ENCODE measurements at regions not wholly inside any gene's neighbourhood (a gene's known extent, or its start where the extent isn't known, plus 50 kb on each side); places are given as distances from the start of the nearest gene placed in this dataset.
"Not testable (repeated sequence)": the region's sequence is repeated elsewhere in the genome, so short reads cannot be mapped to it uniquely, and the experiment has no call there.

DNA sequence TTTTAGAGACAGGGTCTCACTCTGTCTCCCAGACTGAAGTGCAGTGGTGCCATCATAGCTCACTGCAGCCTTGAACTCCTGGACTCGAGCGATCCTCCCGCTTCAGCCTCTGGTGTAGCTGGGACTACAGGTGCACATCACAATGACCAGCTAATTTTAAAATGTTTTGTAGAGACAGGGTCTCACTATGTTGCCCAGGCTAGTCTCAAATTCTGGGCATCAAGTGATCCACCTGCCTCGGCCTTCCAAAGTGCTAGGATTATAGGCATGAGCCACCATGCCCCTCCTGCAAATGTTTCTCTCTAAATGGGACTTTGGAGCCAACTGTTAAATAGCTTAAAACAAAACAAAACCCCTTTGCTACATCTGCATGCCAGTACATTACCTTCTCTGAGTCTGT lies 82.2 kb upstream of the BRD7 start:
- DNase-seq (ENCODE audit: low read depth in 2 of 2), result no peak

DNA sequence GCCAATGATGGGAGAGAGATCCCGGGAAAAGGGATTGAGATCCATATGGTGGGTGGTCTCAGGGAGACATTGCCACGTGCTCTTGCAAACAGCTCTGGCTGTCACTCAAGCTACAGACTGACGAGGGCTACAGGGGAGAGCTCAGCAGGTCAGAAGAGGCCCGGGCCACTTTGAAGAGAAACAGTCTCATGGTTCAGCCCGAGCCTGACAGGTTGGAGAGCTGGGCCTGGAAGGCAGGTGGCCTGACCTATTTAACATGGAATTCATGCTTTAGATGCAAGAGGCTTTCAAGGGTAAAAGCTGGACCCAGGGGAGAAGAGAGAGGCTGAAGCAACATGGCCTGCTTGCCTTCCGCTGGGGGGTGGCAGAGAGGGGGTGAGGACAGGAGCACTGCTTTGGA lies 81.0 kb upstream of the BRD7 start:
- no peak for DNase-seq (ENCODE audit: low read depth in 2 of 2)

DNA sequence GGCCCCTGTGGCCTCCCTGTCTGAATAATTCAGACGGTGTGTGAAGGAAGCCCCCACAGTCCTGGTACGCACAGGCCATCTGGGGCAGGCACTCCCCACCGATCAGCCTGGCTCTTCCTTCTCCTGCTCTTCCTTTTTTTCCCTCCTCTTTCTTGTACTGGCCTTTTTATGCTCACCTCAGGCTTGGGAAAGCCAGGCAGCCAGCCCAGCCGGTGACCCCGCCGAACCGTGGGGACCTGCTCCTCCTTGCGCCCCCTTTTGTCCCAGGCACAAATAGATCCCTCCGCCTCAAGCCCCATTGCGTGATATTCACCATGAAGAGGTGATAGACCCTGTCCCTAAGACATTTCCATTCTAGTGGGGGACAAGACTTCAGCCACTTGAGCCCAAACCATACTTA lies 80.2 kb upstream of the BRD7 start:
- DNase-seq (ENCODE audit: low read depth in 2 of 2), result no peak

DNA sequence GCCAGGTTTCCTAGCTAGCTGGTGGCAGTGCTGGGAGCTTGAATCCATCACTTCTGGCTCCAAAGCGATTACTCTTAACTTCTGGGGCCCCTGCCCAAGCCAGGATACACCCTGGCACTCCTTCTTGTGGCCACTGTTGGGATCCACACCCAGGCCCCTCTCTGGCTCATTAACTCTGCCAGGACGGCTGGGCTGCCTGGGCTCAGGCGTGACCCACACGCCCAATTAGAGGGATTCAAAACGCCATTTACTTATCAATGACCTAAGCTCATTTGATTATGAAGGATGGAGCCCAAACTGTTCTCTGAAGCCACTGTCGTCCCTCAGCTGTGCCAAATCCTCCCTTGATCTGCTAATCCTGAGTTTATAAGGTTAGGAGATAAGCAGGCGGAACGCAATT lies 79.7 kb upstream of the BRD7 start:
- DNase-seq (ENCODE audit: low read depth in 2 of 2), result no peak

DNA sequence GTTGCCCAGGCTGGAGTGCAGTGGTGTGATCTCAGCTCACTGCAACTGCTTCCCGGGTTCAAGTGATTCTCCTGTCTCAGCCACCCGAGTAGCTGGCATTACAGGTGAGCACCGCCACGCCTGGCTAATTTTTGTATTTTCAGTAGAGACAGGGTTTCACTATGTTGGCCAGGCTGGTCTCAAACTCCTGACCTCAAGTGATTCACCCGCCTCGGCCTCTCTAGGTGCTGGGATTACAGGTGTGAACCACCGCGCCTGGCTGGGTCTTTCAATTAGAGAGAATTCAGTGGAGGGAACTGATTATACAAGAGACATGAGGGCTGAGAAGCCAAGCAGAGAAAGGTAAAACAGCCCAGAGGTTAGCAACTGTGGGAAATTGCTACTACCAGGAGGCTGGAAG lies 78.6 kb upstream of the BRD7 start:
- not testable (repeated sequence) for DNase-seq (ENCODE audit: low read depth in 2 of 2)

DNA sequence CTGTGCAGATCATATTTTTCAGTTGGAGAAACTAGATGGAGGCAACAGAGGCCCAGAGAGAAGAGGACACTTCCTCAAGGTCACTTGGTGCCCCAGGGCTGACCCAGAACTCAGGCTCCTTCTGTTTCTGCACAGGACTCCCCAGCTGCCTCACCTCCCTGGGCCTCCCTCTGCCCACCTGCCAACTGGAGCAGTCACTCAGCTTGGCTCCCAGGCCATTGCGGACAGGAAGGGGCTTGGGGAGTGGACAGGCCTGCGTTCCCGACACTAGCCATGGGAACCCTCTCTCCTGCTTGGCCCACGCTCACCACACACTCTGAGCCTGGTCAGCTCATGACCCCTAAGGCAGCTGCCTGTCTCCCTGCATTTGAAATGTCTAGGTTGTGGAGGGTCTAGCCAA lies 78.1 kb upstream of the BRD7 start:
- no peak for DNase-seq (ENCODE audit: low read depth in 2 of 2)

DNA sequence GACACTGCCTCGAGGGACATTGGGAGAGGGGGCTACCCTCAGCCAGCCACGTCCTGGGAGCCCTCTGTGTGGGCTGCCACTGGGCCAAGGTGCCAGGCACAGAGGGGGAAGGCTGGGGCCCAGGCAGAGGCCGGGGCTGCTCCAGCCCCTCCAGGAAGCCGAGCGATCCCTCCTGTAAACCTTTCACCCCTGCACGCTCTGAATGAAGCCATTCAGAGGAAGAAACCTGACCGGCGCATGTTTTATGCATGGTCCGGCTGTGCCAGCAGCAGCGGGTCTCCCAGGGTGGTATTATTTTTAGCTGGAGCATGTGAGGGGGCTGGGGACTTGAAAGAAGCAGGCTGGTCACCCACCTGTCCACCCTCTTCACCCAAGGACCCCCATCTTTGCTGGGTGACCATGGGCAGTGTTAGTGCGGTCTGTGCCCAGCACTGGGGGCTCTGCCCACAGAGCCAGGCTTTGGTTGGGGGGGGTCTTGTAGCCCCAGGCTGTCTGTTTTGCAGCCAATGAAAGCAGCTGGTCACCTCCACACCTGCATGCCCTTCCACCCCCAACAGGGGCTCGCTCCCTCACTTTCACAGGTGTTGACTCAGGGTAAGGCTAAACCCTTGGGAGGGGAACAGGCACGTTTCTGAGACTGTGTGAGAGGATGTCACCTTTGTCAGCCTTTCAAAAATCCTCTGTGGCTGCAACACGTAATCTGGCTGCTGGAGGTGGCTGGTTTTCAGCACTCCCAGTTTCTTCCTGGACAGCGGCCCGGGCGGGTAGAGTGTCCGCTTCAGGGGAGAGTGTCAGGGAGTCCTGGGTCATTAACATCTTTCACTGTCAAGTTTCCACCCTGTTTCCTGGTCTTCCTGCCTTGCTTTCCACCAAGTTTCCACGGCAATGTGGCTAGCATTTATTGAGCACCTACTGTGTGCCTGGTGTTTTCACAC lies 77.1 kb upstream of the BRD7 start:
- no peak for DNase-seq (ENCODE audit: low read depth in 2 of 2)

DNA sequence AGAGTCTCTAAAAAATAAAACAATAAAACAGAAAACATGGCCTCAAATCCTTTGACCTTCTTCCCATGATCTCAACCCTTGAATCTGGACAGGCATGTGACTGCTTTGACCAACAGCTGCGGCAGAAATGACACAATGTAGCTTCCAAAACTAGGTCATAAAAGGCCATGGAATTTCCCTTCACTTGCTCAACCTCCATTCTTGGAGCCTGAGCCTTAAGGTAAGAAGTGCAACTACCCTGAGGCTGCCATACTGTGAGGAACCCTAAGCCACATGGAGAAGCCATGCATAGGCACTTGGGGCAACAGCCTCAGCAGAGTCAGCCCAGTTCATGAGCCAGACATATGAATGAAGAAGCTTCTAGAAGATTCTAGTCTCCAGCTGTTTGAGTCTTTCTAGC lies 75.7 kb upstream of the BRD7 start:
- DNase-seq (ENCODE audit: low read depth in 2 of 2), result no peak

DNA sequence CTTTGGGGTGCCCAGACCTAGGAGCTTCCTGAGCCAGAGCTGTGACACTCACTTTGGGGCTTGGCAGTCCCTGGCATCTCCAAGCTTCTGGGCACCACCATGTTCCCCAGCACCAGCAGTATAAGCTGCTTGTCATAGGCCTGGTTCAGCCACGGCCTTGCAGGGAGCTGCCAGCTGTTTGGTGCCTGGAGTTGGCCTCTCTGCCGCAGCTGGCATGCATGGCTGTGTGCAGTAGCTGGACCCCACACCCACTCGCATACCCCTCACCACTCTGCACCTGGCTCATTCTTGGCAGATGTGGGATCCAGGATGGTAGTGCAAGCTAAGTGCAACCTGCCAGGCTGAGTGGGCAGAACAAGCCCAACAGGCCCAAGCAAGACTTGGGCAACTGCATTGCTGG lies 73.4 kb upstream of the BRD7 start:
- DNase-seq (ENCODE audit: low read depth in 2 of 2), result no peak

DNA sequence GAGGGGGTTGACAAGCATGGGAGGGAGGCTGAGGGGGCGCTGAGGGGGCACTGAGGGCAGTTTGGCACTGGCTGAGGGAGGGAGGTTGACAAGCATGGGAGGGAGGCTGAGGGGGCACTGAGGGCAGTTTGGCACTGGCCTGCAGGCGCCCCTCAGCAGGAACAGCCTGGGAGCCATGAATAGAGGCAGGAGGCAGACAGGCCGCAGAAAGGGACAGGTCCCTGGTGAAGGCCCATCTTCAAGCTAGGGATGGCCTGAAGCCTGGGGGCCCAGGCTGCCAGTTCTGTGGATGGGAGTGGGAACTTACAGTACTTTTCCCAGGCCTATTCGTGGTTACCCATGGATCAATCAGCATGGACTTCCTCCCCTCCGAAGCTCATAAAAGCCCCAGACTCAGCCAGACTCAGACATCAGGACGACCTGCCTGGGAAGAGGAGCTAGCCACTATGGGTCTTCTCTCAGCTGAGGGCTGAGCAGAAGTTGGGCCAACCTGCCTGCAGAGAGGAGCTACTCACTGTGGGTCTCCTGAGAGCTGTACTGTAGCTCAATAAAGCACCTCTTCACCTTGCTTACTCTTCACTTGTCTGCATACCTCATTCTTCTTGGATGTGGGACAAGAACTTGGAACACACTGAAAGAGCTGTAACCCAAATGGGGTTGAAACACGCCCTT lies 72.8 kb upstream of the BRD7 start:
- DNase-seq (ENCODE audit: low read depth in 2 of 2), result no peak

DNA sequence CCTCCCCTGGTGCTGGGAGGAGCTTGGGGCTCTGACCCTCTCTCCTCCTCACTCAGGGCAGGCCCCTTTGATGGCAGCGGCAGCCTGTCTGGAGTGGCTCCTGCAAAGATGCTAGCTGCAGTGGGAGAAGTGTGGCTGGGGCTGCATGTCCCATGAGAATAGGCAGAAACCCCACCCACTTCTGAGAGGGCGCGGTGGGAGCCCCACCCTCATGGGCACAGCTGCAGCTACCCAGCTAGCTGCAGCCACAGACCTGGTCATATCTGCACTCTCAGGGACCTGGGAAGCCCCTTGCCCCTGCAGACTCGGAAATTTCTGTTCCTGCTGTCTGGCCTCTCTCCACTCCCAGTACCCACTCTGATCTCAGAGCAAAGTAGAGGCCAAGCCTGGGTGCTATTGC lies 72.2 kb upstream of the BRD7 start:
- DNase-seq (ENCODE audit: low read depth in 2 of 2), result no peak

DNA sequence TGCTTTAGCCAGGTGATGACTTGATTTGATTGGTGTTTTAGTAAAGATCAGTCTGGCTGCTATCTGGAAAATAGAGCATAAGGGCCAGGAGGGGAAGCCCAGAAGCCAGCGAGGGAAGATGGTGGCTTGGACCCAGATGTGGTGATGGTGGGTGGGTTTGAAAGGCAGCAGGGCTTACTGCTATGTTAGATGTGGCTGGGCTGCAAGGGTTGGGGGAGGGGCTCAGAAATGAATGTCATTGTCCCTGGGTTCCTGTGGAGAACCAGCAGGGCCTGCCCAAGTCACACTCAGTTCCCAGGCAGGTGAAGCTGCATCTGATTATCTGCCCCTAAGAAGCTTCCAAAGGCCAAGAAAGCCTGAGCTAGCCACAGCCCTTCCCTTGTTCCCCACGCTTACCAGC lies 71.7 kb upstream of the BRD7 start:
- no peak for DNase-seq (ENCODE audit: low read depth in 2 of 2)

DNA sequence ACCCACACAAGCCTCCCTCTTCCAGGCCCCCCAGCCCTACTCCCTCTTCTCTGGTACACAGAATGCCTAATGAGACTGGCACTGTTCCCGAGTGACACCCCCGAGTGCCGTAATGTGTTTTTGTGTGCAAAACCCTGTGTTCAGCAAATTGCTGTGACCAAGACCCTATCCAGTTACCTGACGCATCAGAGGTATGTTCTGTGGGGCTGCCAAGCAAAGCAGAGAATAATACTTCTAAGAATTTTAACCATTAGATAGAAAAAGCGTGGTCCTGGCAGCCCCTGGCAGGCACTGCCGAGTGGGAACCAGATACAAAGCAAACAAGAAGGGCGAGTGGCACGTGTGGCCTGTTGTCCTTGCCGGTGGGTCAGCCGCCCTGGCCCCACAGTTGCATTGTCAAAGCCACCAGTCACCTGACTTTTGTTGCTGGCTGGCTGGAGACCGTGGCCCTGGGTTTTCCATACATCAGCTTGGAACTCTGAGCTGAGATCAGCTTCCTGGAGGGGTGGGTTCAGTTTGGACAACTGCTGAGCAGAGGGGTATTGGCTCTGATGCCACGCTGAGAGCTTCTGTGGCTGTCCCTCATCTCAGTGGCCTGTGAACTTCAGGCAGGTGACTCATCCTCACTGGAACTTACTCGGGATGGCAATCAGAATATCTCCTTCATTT lies 69.1 kb upstream of the BRD7 start:
- no peak for DNase-seq (ENCODE audit: low read depth in 2 of 2)

DNA sequence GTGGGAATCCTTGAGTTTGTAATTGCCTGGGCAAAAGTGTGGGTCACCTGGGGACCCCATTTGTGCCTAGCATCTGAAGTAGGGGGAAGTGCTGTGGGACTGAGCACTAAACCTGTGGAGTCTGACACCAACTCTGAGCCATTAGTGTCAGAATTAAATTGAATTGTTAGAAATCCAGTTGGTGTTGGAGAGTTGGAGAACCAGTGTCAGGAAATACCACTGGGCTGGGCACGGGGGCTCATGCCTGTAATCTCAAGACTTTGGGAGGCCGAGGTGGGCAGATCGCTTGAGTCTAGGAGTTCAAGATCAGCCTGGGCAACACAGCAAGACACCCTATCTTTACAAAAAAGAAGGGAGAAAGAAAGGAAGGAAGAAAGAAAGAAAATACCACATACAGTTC lies 67.5 kb upstream of the BRD7 start:
- DNase-seq (ENCODE audit: low read depth in 2 of 2), result no peak

DNA sequence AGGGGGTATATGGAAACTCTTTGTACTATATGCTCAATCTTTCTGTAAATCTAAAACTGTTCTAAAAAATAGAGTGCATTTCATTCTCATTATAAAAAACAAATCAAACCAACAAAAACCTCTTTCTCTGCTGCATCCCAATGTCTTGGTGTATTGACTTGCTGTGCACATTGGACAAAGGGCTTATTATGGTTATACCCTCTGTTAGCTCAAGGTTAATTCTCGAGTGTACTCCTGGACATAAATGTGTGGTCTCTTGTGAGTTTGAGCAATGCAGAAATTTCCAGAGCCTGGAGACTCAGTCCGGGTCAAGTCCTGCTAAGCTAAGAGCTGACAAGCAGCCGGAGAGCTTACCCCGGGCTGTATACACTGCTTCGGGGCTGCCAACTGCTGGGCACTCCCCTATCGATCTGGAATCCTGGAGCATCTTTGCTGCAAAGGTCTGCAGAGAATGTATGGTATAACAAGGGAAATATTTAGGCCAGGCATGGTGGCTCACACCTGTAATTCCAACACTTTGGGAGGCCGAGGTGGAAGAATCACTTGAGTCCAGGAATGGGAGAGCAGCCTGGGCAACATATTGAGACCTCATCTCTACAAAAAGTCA lies 66.2 kb upstream of the BRD7 start:
- DNase-seq (ENCODE audit: low read depth in 2 of 2), result no peak

DNA sequence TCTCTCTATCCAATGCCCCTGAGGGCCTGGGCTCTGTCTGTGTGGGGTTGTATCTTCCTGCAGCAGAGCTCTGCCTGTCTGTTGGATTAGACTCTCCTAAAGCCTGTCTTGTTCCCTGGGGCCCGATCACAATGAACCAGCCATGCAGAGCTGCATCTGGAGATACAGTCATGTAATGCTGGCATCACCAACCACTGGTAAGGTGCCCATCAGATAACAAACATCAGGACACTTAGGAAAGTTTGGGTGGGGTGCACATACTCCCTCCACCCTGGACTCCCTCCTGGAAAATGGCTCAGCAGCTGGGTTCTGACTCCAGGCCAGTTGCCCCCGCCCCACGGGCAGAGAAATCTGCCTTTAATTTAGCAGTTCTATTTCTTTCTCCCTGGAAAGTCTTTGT lies 61.3 kb upstream of the BRD7 start:
- DNase-seq (ENCODE audit: low read depth in 2 of 2), result no peak

DNA sequence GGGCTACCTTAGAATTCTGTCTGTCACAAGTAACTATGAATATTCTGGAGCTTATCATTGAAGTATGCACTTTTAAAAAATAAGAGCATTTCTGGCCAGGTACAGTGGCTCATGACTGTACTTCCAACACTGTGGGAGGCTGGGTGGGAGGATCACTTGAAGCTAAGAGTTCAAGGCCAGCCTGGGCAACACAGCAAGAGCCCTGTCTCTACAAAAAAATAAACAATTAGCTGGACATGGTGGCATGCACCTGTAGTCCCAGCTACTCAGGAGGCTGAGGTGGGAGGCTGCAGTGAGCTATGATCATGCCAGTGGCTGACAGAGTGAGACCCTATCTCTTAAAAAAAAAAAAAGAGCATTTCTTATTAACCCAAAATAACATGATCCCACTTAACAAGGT lies 60.0 kb upstream of the BRD7 start:
- DNase-seq (ENCODE audit: low read depth in 2 of 2), result no peak

DNA sequence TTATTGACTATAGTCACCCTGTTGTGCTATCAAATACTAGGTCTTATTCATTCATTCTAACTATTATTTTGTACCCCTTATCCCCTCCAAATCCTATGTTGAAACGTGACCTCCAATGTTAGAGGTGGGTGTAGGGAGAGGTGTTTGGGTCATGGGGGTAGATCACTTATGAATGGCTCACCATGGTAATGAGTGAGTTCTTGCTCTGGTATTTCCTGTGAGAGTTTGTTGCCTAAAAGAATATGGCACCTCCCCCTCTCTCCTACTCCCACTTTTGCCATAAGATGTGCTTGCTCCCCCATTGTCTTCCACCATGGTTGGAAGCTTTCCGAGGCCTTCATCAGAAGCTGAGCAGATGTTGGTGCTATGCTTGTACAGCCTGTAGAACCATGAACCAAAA lies 59.3 kb upstream of the BRD7 start:
- DNase-seq (ENCODE audit: low read depth in 2 of 2), result no peak

DNA sequence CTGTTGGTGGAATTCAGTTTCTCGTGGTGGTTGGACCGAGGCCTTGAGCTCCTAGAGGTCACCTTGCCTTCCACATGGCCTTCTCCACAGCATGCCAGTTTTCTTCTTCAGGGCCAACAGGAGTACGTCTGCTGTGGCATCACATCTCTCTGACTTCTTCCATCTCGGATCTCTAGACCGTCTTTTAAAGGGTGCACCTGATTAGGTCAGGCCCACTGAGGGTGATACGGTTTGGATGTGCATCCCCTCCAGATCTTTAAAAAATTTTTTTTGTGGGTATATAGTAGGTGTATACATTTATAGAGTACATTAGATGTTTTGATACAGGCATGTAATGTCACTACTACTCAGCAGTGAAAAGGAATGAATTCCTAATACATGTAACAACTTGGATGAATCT lies 58.3 kb upstream of the BRD7 start:
- DNase-seq (ENCODE audit: low read depth in 2 of 2), result no peak

DNA sequence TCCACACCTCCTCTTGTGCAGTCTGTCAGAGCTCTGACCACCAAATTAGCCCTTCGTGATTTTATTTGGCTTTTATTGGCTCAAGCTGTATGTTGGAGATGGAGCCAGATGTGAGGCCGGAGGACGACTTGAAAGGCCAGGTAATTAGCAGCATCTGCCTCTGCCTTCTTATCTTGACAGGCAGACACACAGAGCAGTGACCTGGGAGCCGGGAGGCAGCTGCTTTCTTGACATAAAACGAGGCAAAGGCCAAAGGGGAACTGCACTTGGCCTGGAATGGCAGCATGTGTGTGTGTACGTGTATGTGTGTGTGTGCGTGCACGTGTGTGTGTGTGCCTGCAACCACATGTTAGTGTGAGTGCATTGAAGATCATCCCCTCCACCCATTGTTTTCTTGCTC lies 56.9 kb upstream of the BRD7 start:
- no peak for DNase-seq (ENCODE audit: low read depth in 2 of 2)

DNA sequence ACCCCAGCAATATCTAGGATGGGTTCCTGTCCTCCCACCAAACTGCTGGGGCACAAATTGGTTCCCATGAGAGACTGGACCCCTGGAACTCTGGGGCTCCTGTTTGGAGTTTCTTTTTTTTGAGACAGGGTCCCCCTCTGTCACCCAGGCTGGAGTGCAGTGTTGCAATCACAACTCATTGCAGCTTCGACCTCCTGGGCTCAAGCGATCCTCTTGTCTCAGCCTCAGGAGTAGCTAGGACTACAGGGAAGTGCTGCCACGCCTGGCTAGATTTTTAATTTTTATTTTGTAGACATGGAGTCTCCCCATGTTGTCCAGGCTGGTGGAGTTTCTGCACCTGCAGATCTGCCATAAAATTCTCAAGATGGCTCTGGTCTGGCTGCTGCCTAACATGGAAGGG lies 56.3 kb upstream of the BRD7 start:
- DNase-seq (ENCODE audit: low read depth in 2 of 2), result no peak

DNA sequence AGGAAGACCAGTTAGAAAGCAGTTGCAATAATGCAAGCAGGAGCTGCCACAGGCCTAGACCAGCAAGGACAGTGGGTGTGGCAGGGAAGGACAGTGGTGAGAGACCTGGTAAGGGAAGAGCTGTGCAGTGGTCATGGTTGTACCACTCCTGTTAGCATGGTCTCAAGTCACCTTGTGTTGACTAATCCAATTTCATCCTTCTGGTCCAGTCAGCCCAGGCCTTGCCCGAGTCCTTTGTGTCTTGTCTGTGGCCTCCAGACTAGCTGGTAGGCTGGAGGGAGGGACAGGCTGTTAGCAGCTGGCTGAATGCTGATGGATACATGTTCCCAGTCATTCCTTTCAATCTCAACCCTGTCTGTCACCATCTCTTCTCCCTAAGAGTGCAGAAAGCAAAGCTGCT lies 54.1 kb upstream of the BRD7 start:
- no peak for DNase-seq (ENCODE audit: low read depth in 2 of 2)

All from dermis microvascular lymphatic vessel endothelial cell (primary cell).